Ishikawa (cell line): ENCODE measurements at regions not wholly inside any gene's neighbourhood (a gene's known extent, or its start where the extent isn't known, plus 50 kb on each side); places are given as distances from the start of the nearest gene placed in this dataset.

Experiments used
- EP300 ChIP-seq: IDR thresholded peaks from 2 replicates; pipeline ENCODE4 v1.6.1; 2012; ENCODE audit warnings: borderline replicate concordance
- FOXM1 ChIP-seq: IDR thresholded peaks from 2 replicates; pipeline ENCODE4 v1.6.1; 2012; ENCODE audit warnings: low read depth, borderline replicate concordance
- TAF1 ChIP-seq: IDR thresholded peaks from 2 replicates; pipeline ENCODE4 v1.6.1; 2012; ENCODE audit warnings: low read depth, mild to moderate bottlenecking
- YY1 ChIP-seq: IDR thresholded peaks from 2 replicates; pipeline ENCODE4 v1.6.1; 2012; ENCODE audit warnings: low read depth

DNA sequence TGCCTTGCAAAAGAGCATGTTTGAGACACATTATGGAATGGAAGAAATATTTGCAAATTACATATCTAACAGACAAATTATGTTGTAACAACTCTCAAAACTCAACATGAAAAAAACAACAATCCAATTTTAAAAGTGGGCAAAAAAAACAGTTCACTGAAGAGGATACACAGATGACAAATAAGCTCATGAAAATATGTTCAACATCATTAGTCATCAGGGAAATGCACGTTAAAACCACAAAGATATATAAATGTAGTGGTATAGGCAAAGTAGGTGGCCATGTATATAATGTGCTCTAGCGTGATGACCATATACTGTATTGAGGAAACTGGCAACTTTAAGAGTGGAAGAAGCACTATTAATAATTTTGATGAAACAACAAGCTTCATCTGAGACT lies 220.1 kb downstream of the IRS1 start:
- TF ChIP-seq EP300 = no peak
- no peak for TF ChIP-seq TAF1
- no peak for TF ChIP-seq YY1
- no peak for TF ChIP-seq FOXM1
